WTC11 (cell line): ENCODE measurements at regions not wholly inside any gene's neighbourhood (a gene's known extent, or its start where the extent isn't known, plus 50 kb on each side); places are given as distances from the start of the nearest gene placed in this dataset.

Experiments
- ATAC-seq: fragments of 200-7000 bp; cut with Tn5 transposase; 2 replicates; pipeline ENCODE4 v1.10.0; 2021; ENCODE audit warnings: mild to moderate bottlenecking, moderate library complexity
- CTCF ChIA-PET: fragments of 300-600 bp; sonication (Branson Sonifier 250); formaldehyde crosslinking; loops from one replicate; lab custom pipeline; 2021; ENCODE audit warnings: antibody characterized with exemption; lab: Charles Lee
- POLR2A ChIA-PET: fragments of 350-600 bp; sonication (Branson Sonifier 250); formaldehyde crosslinking; loops from one replicate; lab custom pipeline; 2021; ENCODE audit warnings: antibody characterized with exemption; lab: Charles Lee
- DNase-seq: peaks from one replicate; pipeline ENCODE4 v3.0.0; 2021; ENCODE audit warnings: low spot score
- H3K27ac Mint-ChIP-seq: 2 replicates; pipeline ENCODE4 v1.8.0; 2021; ENCODE audit warnings: mixed read lengths
- H3K27me3 Mint-ChIP-seq: 2 replicates; pipeline ENCODE4 v1.8.0; 2021; ENCODE audit warnings: low read depth, mild to moderate bottlenecking, moderate library complexity, mixed read lengths
- H3K36me3 Mint-ChIP-seq: 2 replicates; pipeline ENCODE4 v1.8.0; 2021; ENCODE audit warnings: mixed read lengths
- H3K4me1 Mint-ChIP-seq: 2 replicates; pipeline ENCODE4 v1.8.0; 2022; ENCODE audit warnings: mixed read lengths
- H3K4me3 Mint-ChIP-seq: 2 replicates; pipeline ENCODE4 v1.8.0; 2021; ENCODE audit warnings: mild to moderate bottlenecking, moderate library complexity, mixed read lengths
- H3K9me3 Mint-ChIP-seq: 2 replicates; pipeline ENCODE4 v1.8.0; 2021; ENCODE audit warnings: mixed read lengths
- AFF4 ChIP-seq: sonication (generic); formaldehyde crosslinking; IDR thresholded peaks from 2 replicates; pipeline ENCODE4 v1.8.1; 2023; ENCODE audit warnings: mild to moderate bottlenecking, missing genetic modification reagents, borderline replicate concordance
- ATF6 ChIP-seq: sonication (generic); formaldehyde crosslinking; IDR thresholded peaks from 2 replicates; pipeline ENCODE4 v1.8.1; 2023; ENCODE audit warnings: mild to moderate bottlenecking, missing genetic modification reagents
- CBFB ChIP-seq: sonication (generic); formaldehyde crosslinking; IDR thresholded peaks from 2 replicates; pipeline ENCODE4 v1.8.1; 2022; ENCODE audit warnings: mild to moderate bottlenecking, low read depth, missing genetic modification reagents
- CREM ChIP-seq: sonication (generic); formaldehyde crosslinking; IDR thresholded peaks from 2 replicates; pipeline ENCODE4 v1.8.1; 2022; ENCODE audit warnings: mild to moderate bottlenecking, missing genetic modification reagents, moderate library complexity
- ESRRA ChIP-seq: sonication (generic); formaldehyde crosslinking; IDR thresholded peaks from 2 replicates; pipeline ENCODE4 v1.8.1; 2022; ENCODE audit warnings: mild to moderate bottlenecking, missing genetic modification reagents, borderline replicate concordance
- FOXK1 ChIP-seq: sonication (generic); formaldehyde crosslinking; IDR thresholded peaks from 2 replicates; pipeline ENCODE4 v1.8.0; 2022; ENCODE audit warnings: mild to moderate bottlenecking, moderate library complexity, missing genetic modification reagents
- FOXP4 ChIP-seq: sonication (generic); formaldehyde crosslinking; IDR thresholded peaks from 2 replicates; pipeline ENCODE4 v1.8.0; 2022; ENCODE audit warnings: mild to moderate bottlenecking, missing genetic modification reagents
- JUN ChIP-seq: sonication (generic); formaldehyde crosslinking; IDR thresholded peaks from 2 replicates; pipeline ENCODE4 v1.8.0; 2023; ENCODE audit warnings: mild to moderate bottlenecking, missing genetic modification reagents
- NFATC4 ChIP-seq: fragments of 250-450 bp; sonication (Bioruptor Pico); IDR thresholded peaks from 2 replicates; pipeline ENCODE4 v1.9.0; 2021; ENCODE audit warnings: mild to moderate bottlenecking
- NR1H2 ChIP-seq: sonication (generic); formaldehyde crosslinking; IDR thresholded peaks from 2 replicates; pipeline ENCODE4 v1.9.0; 2021; ENCODE audit warnings: mild to moderate bottlenecking, moderate library complexity, missing genetic modification reagents
- NR2C2 ChIP-seq: sonication (generic); formaldehyde crosslinking; IDR thresholded peaks from 2 replicates; pipeline ENCODE4 v1.8.0; 2022; ENCODE audit warnings: mild to moderate bottlenecking, missing genetic modification reagents
- OVOL2 ChIP-seq: fragments of 250-450 bp; sonication (Bioruptor Pico); IDR thresholded peaks from 2 replicates; pipeline ENCODE4 v1.9.0; 2021; ENCODE audit warnings: mild to moderate bottlenecking, borderline replicate concordance
- PREB ChIP-seq: sonication (generic); formaldehyde crosslinking; IDR thresholded peaks from 2 replicates; pipeline ENCODE4 v1.8.1; 2022; ENCODE audit warnings: mild to moderate bottlenecking, missing genetic modification reagents, moderate library complexity, borderline replicate concordance
- PRRX2 ChIP-seq: fragments of 250-450 bp; sonication (Bioruptor Pico); IDR thresholded peaks from 2 replicates; pipeline ENCODE4 v1.8.0; 2021; ENCODE audit warnings: mild to moderate bottlenecking
- SMAD3 ChIP-seq: sonication (generic); formaldehyde crosslinking; IDR thresholded peaks from 2 replicates; pipeline ENCODE4 v1.8.0; 2022; ENCODE audit warnings: missing genetic modification reagents, mild to moderate bottlenecking, borderline replicate concordance
- STAT6 ChIP-seq: sonication (generic); formaldehyde crosslinking; conservative IDR thresholded peaks from 2 replicates; pipeline ENCODE4 v1.8.1; 2023; ENCODE audit warnings: mild to moderate bottlenecking, low read depth, missing genetic modification reagents, moderate library complexity
- TEAD4 ChIP-seq: sonication (generic); formaldehyde crosslinking; IDR thresholded peaks from 2 replicates; pipeline ENCODE4 v1.8.0; 2022; ENCODE audit warnings: mild to moderate bottlenecking, missing genetic modification reagents
- ZNF121 ChIP-seq: sonication (generic); formaldehyde crosslinking; IDR thresholded peaks from 2 replicates; pipeline ENCODE4 v1.8.0; 2023; ENCODE audit warnings: missing genetic modification reagents
- ZNF219 ChIP-seq: sonication (generic); formaldehyde crosslinking; IDR thresholded peaks from 2 replicates; pipeline ENCODE4 v1.8.0; 2023; ENCODE audit warnings: missing genetic modification reagents, mild to moderate bottlenecking, borderline replicate concordance
- ZNF263 ChIP-seq: sonication (generic); formaldehyde crosslinking; IDR thresholded peaks from 2 replicates; pipeline ENCODE4 v1.8.1; 2022; ENCODE audit warnings: low read depth, mild to moderate bottlenecking, moderate library complexity, missing genetic modification reagents
- ZNF317 ChIP-seq: sonication (generic); formaldehyde crosslinking; IDR thresholded peaks from 2 replicates; pipeline ENCODE4 v1.8.1; 2023; ENCODE audit warnings: low read depth, mild to moderate bottlenecking, moderate library complexity, missing genetic modification reagents, borderline replicate concordance

- TF ChIP-seq PREB = no peak
- TF ChIP-seq NFATC4 (CRISPR knock-in tag) = no peak
- no peak for TF ChIP-seq ZNF317
- no peak for TF ChIP-seq ESRRA (CRISPR knock-in tag)
- no peak for TF ChIP-seq JUN (CRISPR knock-in tag)
- TF ChIP-seq NR2C2 (CRISPR knock-in tag) = no peak
- no peak for TF ChIP-seq ZNF219 (CRISPR knock-in tag)
- no peak for TF ChIP-seq CBFB (CRISPR knock-in tag)
- no peak for TF ChIP-seq TEAD4 (CRISPR knock-in tag)
- no peak for TF ChIP-seq ATF6
These were observed 62.4 kb upstream of the TOPAZ1 start (continued) for GRCh38 chr3:44179246-44179645.

GRCh38 chr3:44184319-44184953 lies 57.2 kb upstream of the TOPAZ1 start:
- Mint-ChIP-seq H3K9me3 (peaks cover 3% of the 10 kb centered on the region; the same call in 1 of the 2 replicates), H3K36me3 (no peaks in the 10 kb centered on the region), H3K4me3 (peak overlapping the region; percentile 8; the same call in 1 of the 2 replicates), H3K27ac (no peak overlapping the region), H3K27me3 (peaks cover 3% of the 10 kb centered on the region), H3K4me1 (peaks cover 16% of the 10 kb centered on the region)
- DNase-seq (peak; percentile 13), ATAC-seq (peak; percentile 87)
- POLR2A ChIA-PET = no interaction called here
- TF ChIP-seq CREM (no peak), ZNF263 (CRISPR knock-in tag) (no peak), OVOL2 (no peak), FOXP4 (CRISPR knock-in tag) (no peak), NR1H2 (no peak), SMAD3 (CRISPR knock-in tag) (no peak), STAT6 (no peak), ZNF121 (CRISPR knock-in tag) (no peak), ZNF219 (CRISPR knock-in tag) (no peak), PRRX2 (no peak), PREB (no peak), FOXK1 (CRISPR knock-in tag) (no peak), AFF4 (CRISPR knock-in tag) (no peak)
- CTCF ChIA-PET = interaction anchor here (1.2 to 2.3 kb wide), 3 partner anchors 15 to 188 kb away, joined by 3 to 11 read pairs (median 5); no protein-coding TSS in a partner anchor
